NCI-H524 treated with DMSO at 0.1 percent for 48 hours (cell line): ENCODE measurements at regions not wholly inside any gene's neighbourhood (a gene's known extent, or its start where the extent isn't known, plus 50 kb on each side); places are given as distances from the start of the nearest gene placed in this dataset.

Experiments used
- DNase-seq: peaks from one replicate; lab custom pipeline; 2025; lab: John Stamatoyannopoulos, UW

GRCh38 chr1:101706366-101706765 lies 290.4 kb downstream of the OLFM3 start:
- DNase-seq = no peak

- no peak for DNase-seq
Measured at GRCh38 chr1:101709721-101710120, 287.0 kb downstream of the OLFM3 start.

GRCh38 chr1:101713760-101714159 lies 283.0 kb downstream of the OLFM3 start:
- DNase-seq = no peak

GRCh38 chr1:101723415-101723814 lies 273.3 kb downstream of the OLFM3 start:
- DNase-seq = no peak

- DNase-seq = no peak
Measured at GRCh38 chr1:101728029-101728428, 268.7 kb downstream of the OLFM3 start.

- no peak for DNase-seq
Measured at GRCh38 chr1:101730559-101730958, 266.2 kb downstream of the OLFM3 start.

- DNase-seq = no peak
Measured at GRCh38 chr1:101732261-101732660, 264.5 kb downstream of the OLFM3 start.

- DNase-seq = no peak
Measured at GRCh38 chr1:101733340-101733739, 263.4 kb downstream of the OLFM3 start.

GRCh38 chr1:101738475-101738874 lies 258.3 kb downstream of the OLFM3 start:
- no peak for DNase-seq

GRCh38 chr1:101739146-101739545 lies 257.6 kb downstream of the OLFM3 start:
- no peak for DNase-seq

- DNase-seq = no peak
Measured at GRCh38 chr1:101739826-101740330, 256.8 kb downstream of the OLFM3 start.

- no peak for DNase-seq
Measured at GRCh38 chr1:101741910-101742309, 254.8 kb downstream of the OLFM3 start.

- no peak for DNase-seq
Measured at GRCh38 chr1:101742509-101742908, 254.2 kb downstream of the OLFM3 start.

- DNase-seq = no peak
Measured at GRCh38 chr1:101745551-101746270, 251.0 kb downstream of the OLFM3 start.

GRCh38 chr1:101748077-101748476 lies 248.6 kb downstream of the OLFM3 start:
- no peak for DNase-seq
